ENCODE measurements at regions not wholly inside any gene's neighbourhood (a gene's known extent, or its start where the extent isn't known, plus 50 kb on each side); places are given as distances from the start of the nearest gene placed in this dataset.
"Not testable (repeated sequence)": the region's sequence is repeated elsewhere in the genome, so short reads cannot be mapped to it uniquely, and the experiment has no call there.

DNA sequence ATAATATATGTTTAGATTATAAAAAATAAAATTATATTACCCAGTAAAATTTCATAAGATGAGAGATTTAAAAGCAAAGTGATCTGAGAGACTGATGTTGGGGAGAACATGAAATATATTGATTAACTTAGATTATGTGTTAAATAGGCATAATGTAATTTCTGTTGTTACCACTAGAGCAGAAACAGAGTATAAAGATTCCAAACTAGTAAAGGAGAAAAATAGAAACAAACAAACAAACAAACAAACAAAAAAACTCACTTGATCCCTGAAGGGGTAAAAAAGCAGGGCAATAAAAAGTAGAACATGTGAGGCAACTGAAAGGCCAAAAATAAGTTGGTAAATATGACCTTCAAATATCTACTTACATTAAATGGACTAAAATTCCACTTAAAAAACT is 640.4 kb upstream of the RGS18 start:
- H2AFZ ChIP-seq (ENCODE audit: low read length) = no peak overlapping the region
- no peaks in the 10 kb centered on the region for H3K36me3 ChIP-seq (ENCODE audit: insufficient read depth, low read length)
- H3K4me2 ChIP-seq (ENCODE audit: low read length) = no peak overlapping the region
- H3K9me2 ChIP-seq (ENCODE audit: insufficient read depth, low read length) = no peaks in the 10 kb centered on the region
- H3K27ac ChIP-seq (ENCODE audit: low read depth, low read length, poor library complexity, severe bottlenecking) = no peak overlapping the region
- H3K79me2 ChIP-seq (ENCODE audit: insufficient read depth, low read depth, low read length) = no peaks in the 10 kb centered on the region
- ChIA-PET CTCF (ENCODE audit: unreplicated experiment) (no interaction called here), POLR2A (interaction anchor here (0.7 kb wide), 1 partner anchor 31 kb away, joined by 3 read pairs; no protein-coding TSS in a partner anchor)
- no peak overlapping the region for H3K4me3 ChIP-seq (ENCODE audit: low read depth, low read length, poor library complexity, severe bottlenecking)
- no TSS peak for BruUV-seq (replicated peaks)
- TF ChIP-seq, protein P1, sequence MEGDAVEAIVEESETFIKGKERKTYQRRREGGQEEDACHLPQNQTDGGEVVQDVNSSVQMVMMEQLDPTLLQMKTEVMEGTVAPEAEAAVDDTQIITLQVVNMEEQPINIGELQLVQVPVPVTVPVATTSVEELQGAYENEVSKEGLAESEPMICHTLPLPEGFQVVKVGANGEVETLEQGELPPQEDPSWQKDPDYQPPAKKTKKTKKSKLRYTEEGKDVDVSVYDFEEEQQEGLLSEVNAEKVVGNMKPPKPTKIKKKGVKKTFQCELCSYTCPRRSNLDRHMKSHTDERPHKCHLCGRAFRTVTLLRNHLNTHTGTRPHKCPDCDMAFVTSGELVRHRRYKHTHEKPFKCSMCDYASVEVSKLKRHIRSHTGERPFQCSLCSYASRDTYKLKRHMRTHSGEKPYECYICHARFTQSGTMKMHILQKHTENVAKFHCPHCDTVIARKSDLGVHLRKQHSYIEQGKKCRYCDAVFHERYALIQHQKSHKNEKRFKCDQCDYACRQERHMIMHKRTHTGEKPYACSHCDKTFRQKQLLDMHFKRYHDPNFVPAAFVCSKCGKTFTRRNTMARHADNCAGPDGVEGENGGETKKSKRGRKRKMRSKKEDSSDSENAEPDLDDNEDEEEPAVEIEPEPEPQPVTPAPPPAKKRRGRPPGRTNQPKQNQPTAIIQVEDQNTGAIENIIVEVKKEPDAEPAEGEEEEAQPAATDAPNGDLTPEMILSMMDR (conservative IDR thresholded peaks at IDR 0.05; ENCODE audit: low read length) = no peak
- TF ChIP-seq EZH2phosphoT487 (IDR thresholded peaks at IDR 0.05; ENCODE audit: borderline replicate concordance, low read depth, low read length) = no peak
- no peak for DNase-seq (ENCODE audit: low spot score)
- intact Hi-C loops (cut with micrococcal nuclease; ENCODE audit: unreplicated experiment) = loop anchor here (10.0 kb wide), 1 partner anchor 57 kb away; no protein-coding TSS in a partner anchor
- H4K20me1 ChIP-seq (ENCODE audit: insufficient read depth, low read length) = no peaks in the 10 kb centered on the region
- no peaks in the 10 kb centered on the region for H3K9me3 ChIP-seq (ENCODE audit: low read length)
- no peaks in the 10 kb centered on the region for H3K4me1 ChIP-seq (ENCODE audit: insufficient read depth, low read length, poor library complexity, severe bottlenecking)

DNA sequence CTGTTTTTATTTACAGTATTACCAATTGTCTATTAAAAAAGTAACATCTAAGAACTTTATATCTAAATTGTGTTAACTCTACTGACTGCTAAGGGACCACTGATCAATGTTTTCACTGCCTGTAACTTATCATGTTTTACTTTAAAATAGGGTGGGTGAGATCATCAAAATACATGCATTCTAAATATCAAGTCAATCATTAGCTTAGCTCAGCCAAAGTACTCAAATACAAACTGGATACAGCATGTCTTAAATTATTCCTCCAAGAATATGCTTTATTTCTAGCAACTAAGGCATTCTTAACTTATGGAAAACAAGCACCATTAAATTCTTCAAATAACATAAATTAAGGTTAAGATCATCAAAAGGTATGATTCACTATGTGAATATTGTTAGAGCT is 638.7 kb upstream of the RGS18 start:
- no peaks in the 10 kb centered on the region for H3K36me3 ChIP-seq (ENCODE audit: insufficient read depth, low read length)
- no TSS peak for BruUV-seq (replicated peaks)
- no peaks in the 10 kb centered on the region for H3K79me2 ChIP-seq (ENCODE audit: insufficient read depth, low read depth, low read length)

DNA sequence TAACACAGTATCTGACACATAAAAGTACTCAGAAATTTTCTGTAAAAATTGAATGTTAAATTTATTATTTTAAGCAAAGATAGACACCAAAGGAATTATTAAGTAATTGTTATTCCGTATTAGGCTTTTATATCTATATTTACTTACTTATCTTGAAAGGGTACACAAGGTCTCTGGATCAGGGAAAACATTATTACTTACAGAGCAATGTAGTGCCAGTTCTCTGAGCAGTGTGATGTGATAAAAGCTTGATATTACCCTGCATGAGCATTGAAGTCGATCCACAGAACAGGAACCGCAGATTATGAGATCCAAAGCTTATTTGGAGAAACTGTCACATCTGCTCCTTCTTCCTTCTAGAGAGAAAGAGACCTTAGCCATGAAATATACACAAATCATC is 637.9 kb upstream of the RGS18 start:
- intact Hi-C loops (cut with micrococcal nuclease; ENCODE audit: unreplicated experiment) = no loop called here
- H2AFZ ChIP-seq (ENCODE audit: low read length) = no peak overlapping the region
- H3K27ac ChIP-seq (ENCODE audit: low read depth, low read length, poor library complexity, severe bottlenecking) = no peak overlapping the region
- no peaks in the 10 kb centered on the region for H3K36me3 ChIP-seq (ENCODE audit: insufficient read depth, low read length)
- no peaks in the 10 kb centered on the region for H3K9me2 ChIP-seq (ENCODE audit: insufficient read depth, low read length)
- H3K9me3 ChIP-seq (ENCODE audit: low read length) = no peaks in the 10 kb centered on the region
- no peak for DNase-seq (ENCODE audit: low spot score)
- H3K4me2 ChIP-seq (ENCODE audit: low read length) = no peak overlapping the region
- ChIA-PET POLR2A (no interaction called here), CTCF (ENCODE audit: unreplicated experiment) (no interaction called here)
- H4K20me1 ChIP-seq (ENCODE audit: insufficient read depth, low read length) = no peaks in the 10 kb centered on the region
- BruUV-seq (replicated peaks) = no TSS peak
- TF ChIP-seq EZH2phosphoT487 (IDR thresholded peaks at IDR 0.05; ENCODE audit: borderline replicate concordance, low read depth, low read length) = no peak
- TF ChIP-seq, protein P1 (conservative IDR thresholded peaks at IDR 0.05; ENCODE audit: low read length) = no peak
- no peaks in the 10 kb centered on the region for H3K79me2 ChIP-seq (ENCODE audit: insufficient read depth, low read depth, low read length)
- H3K4me1 ChIP-seq (ENCODE audit: insufficient read depth, low read length, poor library complexity, severe bottlenecking) = no peaks in the 10 kb centered on the region
- no peak overlapping the region for H3K4me3 ChIP-seq (ENCODE audit: low read depth, low read length, poor library complexity, severe bottlenecking)

More for the DNA sequence above, 638.7 kb upstream of the RGS18 start:
- intact Hi-C loops (cut with micrococcal nuclease; ENCODE audit: unreplicated experiment) = loop anchor here (10.0 kb wide), 1 partner anchor 55 kb away; no protein-coding TSS in a partner anchor
- CTCF ChIA-PET (ENCODE audit: unreplicated experiment) = no interaction called here
- no peak overlapping the region for H3K4me3 ChIP-seq (ENCODE audit: low read depth, low read length, poor library complexity, severe bottlenecking)
- H3K27ac ChIP-seq (ENCODE audit: low read depth, low read length, poor library complexity, severe bottlenecking) = no peak overlapping the region
- TF ChIP-seq EZH2phosphoT487 (IDR thresholded peaks at IDR 0.05; ENCODE audit: borderline replicate concordance, low read depth, low read length) = no peak
- TF ChIP-seq, protein P1 (conservative IDR thresholded peaks at IDR 0.05; ENCODE audit: low read length) = no peak
- no peak for DNase-seq (ENCODE audit: low spot score)
- H3K4me2 ChIP-seq (ENCODE audit: low read length) = no peak overlapping the region
- no peaks in the 10 kb centered on the region for H3K4me1 ChIP-seq (ENCODE audit: insufficient read depth, low read length, poor library complexity, severe bottlenecking)
- POLR2A ChIA-PET = no interaction called here
- H3K9me2 ChIP-seq (ENCODE audit: insufficient read depth, low read length) = no peaks in the 10 kb centered on the region
- H4K20me1 ChIP-seq (ENCODE audit: insufficient read depth, low read length) = no peaks in the 10 kb centered on the region
- H3K9me3 ChIP-seq (ENCODE audit: low read length) = no peaks in the 10 kb centered on the region
- no peak overlapping the region for H2AFZ ChIP-seq (ENCODE audit: low read length)

DNA sequence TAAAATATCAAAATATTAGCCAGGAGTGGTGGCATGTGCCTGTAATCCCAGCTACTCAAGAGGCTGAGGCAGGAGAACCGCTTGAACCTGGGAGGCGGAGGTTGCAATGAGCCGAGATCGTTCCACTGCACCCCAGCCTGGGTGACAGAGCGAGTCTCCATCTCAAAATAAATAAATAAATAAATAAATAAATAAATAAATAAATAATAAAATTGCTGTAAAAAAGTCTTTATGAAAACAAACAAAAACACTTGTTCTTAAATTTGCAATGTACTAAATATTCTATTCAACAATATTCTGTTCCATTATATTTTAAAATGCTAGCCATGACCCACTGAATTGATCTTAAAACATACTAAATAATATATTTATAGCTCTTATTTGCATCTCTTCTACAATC is 632.3 kb upstream of the RGS18 start:
- CTCF ChIA-PET (ENCODE audit: unreplicated experiment); H3K4me1 ChIP-seq (ENCODE audit: insufficient read depth, low read length, poor library complexity, severe bottlenecking); H3K27ac ChIP-seq (ENCODE audit: low read depth, low read length, poor library complexity, severe bottlenecking); BruUV-seq (replicated peaks); H3K4me2 ChIP-seq (ENCODE audit: low read length); H3K9me2 ChIP-seq (ENCODE audit: insufficient read depth, low read length); H3K9me3 ChIP-seq (ENCODE audit: low read length); DNase-seq (ENCODE audit: low spot score); H2AFZ ChIP-seq (ENCODE audit: low read length); H3K79me2 ChIP-seq (ENCODE audit: insufficient read depth, low read depth, low read length); intact Hi-C loops (cut with micrococcal nuclease; ENCODE audit: unreplicated experiment); H4K20me1 ChIP-seq (ENCODE audit: insufficient read depth, low read length); H3K4me3 ChIP-seq (ENCODE audit: low read depth, low read length, poor library complexity, severe bottlenecking); H3K36me3 ChIP-seq (ENCODE audit: insufficient read depth, low read length): not testable (repeated sequence)
- POLR2A ChIA-PET = interaction anchor here (0.6 kb wide), 2 partner anchors 57 to 71 kb away, joined by 3 to 5 read pairs; no protein-coding TSS in a partner anchor

All from OCI-LY7 (cell line).